ENCODE measurements at regions not wholly inside any gene's neighbourhood (a gene's known extent, or its start where the extent isn't known, plus 50 kb on each side); places are given as distances from the start of the nearest gene placed in this dataset.

GRCh38 chr7:53603461-53603860 lies 568.0 kb downstream of the POM121L12 start:
- Histone ChIP-seq H3K4me3 (ENCODE audit: low read length) (no peak overlapping the region), H3K9me2 (replicated peaks; ENCODE audit: low read length) (no peaks in the 10 kb centered on the region), H3K27ac (ENCODE audit: low read length) (no peak overlapping the region), H3K79me2 (ENCODE audit: low read length) (no peaks in the 10 kb centered on the region), H3F3A (ENCODE audit: low read length, unreplicated experiment) (no peaks in the 10 kb centered on the region), H3K27me3 (ENCODE audit: low read length) (no peaks in the 10 kb centered on the region), H3K9ac (ENCODE audit: low read length) (no peak overlapping the region), H3K4me1 (ENCODE audit: insufficient read depth, low read length) (no peaks in the 10 kb centered on the region), H4K20me1 (ENCODE audit: low read length) (no peaks in the 10 kb centered on the region), H3K4me2 (ENCODE audit: low read length) (no peak overlapping the region), H2AFZ (ENCODE audit: low read length) (no peak overlapping the region), H3K36me3 (ENCODE audit: low read depth, low read length) (no peaks in the 10 kb centered on the region), H3K9me3 (ENCODE audit: low read length) (no peaks in the 10 kb centered on the region)
- ATAC-seq (no peak), DNase-seq (no peak)
- TF ChIP-seq EZH2 (IDR thresholded peaks at IDR 0.05; ENCODE audit: low read length, unreplicated experiment) (no peak), CTCF (conservative IDR thresholded peaks at IDR 0.05; ENCODE audit: low read depth, low read length) (no peak), EZH2phosphoT487 (IDR thresholded peaks at IDR 0.05; ENCODE audit: borderline replicate concordance, low read length) (no peak)
- intact Hi-C loops (cut with micrococcal nuclease) = no loop called here
- CTCF ChIA-PET = no interaction called here
- POLR2A ChIA-PET (ENCODE audit: unreplicated experiment) = no interaction called here
- no TSS peak for BruUV-seq (replicated peaks)

- Histone ChIP-seq H3K9ac (ENCODE audit: low read length) (no peak overlapping the region), H3K9me2 (replicated peaks; ENCODE audit: low read length) (no peaks in the 10 kb centered on the region), H3K36me3 (ENCODE audit: low read depth, low read length) (no peaks in the 10 kb centered on the region), H3K79me2 (ENCODE audit: low read length) (no peaks in the 10 kb centered on the region), H2AFZ (ENCODE audit: low read length) (no peak overlapping the region), H3F3A (ENCODE audit: low read length, unreplicated experiment) (no peaks in the 10 kb centered on the region), H3K27me3 (ENCODE audit: low read length) (no peaks in the 10 kb centered on the region), H3K27ac (ENCODE audit: low read length) (no peak overlapping the region), H3K4me2 (ENCODE audit: low read length) (no peak overlapping the region), H3K9me3 (ENCODE audit: low read length) (no peaks in the 10 kb centered on the region), H3K4me1 (ENCODE audit: insufficient read depth, low read length) (no peaks in the 10 kb centered on the region), H4K20me1 (ENCODE audit: low read length) (no peaks in the 10 kb centered on the region), H3K4me3 (ENCODE audit: low read length) (no peak overlapping the region)
- POLR2A ChIA-PET (ENCODE audit: unreplicated experiment) = no interaction called here
- DNase-seq (no peak), ATAC-seq (no peak)
- intact Hi-C loops (cut with micrococcal nuclease) = no loop called here
- no TSS peak for BruUV-seq (replicated peaks)
- CTCF ChIA-PET = no interaction called here
- TF ChIP-seq CTCF (conservative IDR thresholded peaks at IDR 0.05; ENCODE audit: low read depth, low read length) = no peak
- no peak for TF ChIP-seq EZH2phosphoT487 (IDR thresholded peaks at IDR 0.05; ENCODE audit: borderline replicate concordance, low read length)
- no peak for TF ChIP-seq EZH2 (IDR thresholded peaks at IDR 0.05; ENCODE audit: low read length, unreplicated experiment)
Observed at GRCh38 chr7:53604201-53604600, 568.8 kb downstream of the POM121L12 start.

- Histone ChIP-seq H4K20me1 (ENCODE audit: low read length) (no peaks in the 10 kb centered on the region), H3K79me2 (ENCODE audit: low read length) (no peaks in the 10 kb centered on the region), H3K36me3 (ENCODE audit: low read depth, low read length) (no peaks in the 10 kb centered on the region), H3K27me3 (ENCODE audit: low read length) (no peaks in the 10 kb centered on the region), H3K9me2 (replicated peaks; ENCODE audit: low read length) (no peaks in the 10 kb centered on the region), H3K9me3 (ENCODE audit: low read length) (no peaks in the 10 kb centered on the region), H2AFZ (ENCODE audit: low read length) (no peak overlapping the region), H3K4me1 (ENCODE audit: insufficient read depth, low read length) (no peaks in the 10 kb centered on the region), H3K27ac (ENCODE audit: low read length) (no peak overlapping the region), H3F3A (ENCODE audit: low read length, unreplicated experiment) (no peaks in the 10 kb centered on the region), H3K4me2 (ENCODE audit: low read length) (no peak overlapping the region), H3K9ac (ENCODE audit: low read length) (no peak overlapping the region), H3K4me3 (ENCODE audit: low read length) (no peak overlapping the region)
- no peak for DNase-seq
- ChIA-PET POLR2A (ENCODE audit: unreplicated experiment) (no interaction called here), CTCF (no interaction called here)
- BruUV-seq (replicated peaks) = no TSS peak
- no peak for ATAC-seq
- intact Hi-C loops (cut with micrococcal nuclease) = no loop called here
- TF ChIP-seq EZH2phosphoT487 (IDR thresholded peaks at IDR 0.05; ENCODE audit: borderline replicate concordance, low read length) (no peak), CTCF (conservative IDR thresholded peaks at IDR 0.05; ENCODE audit: low read depth, low read length) (no peak), EZH2 (IDR thresholded peaks at IDR 0.05; ENCODE audit: low read length, unreplicated experiment) (no peak)
Observed at GRCh38 chr7:53607961-53608360, 572.5 kb downstream of the POM121L12 start.
